Neural progenitor cell (in vitro differentiated cells): ENCODE measurements at regions not wholly inside any gene's neighbourhood (a gene's known extent, or its start where the extent isn't known, plus 50 kb on each side); places are given as distances from the start of the nearest gene placed in this dataset.

Experiments
- DNase-seq: peaks from one replicate; pipeline ENCODE4 v3.0.0-alpha.2; 2016; ENCODE audit warnings: low spot score
- H2AFZ ChIP-seq: fragments of 200-600 bp; sonication (generic); replicated peaks from 2 replicates; pipeline ENCODE4 v1.6.1; 2016; ENCODE audit warnings: antibody characterized with exemption
- H3F3A ChIP-seq: fragments of 200-600 bp; sonication (generic); 2 replicates; pipeline ENCODE4 v1.6.1; 2016; ENCODE audit warnings: antibody characterized with exemption, low read depth
- H3K27ac ChIP-seq: fragments of 200-600 bp; sonication (generic); 2 replicates; pipeline ENCODE4 v1.5.1; 2016; ENCODE audit warnings: mild to moderate bottlenecking
- H3K27me3 ChIP-seq: fragments of 200-600 bp; sonication (generic); 2 replicates; pipeline ENCODE4 v1.6.1; 2016; ENCODE audit warnings: mild to moderate bottlenecking, moderate library complexity
- H3K36me3 ChIP-seq: fragments of 200-600 bp; sonication (generic); 2 replicates; pipeline ENCODE4 v1.5.1; 2016
- H3K4me1 ChIP-seq: fragments of 200-600 bp; sonication (generic); 2 replicates; pipeline ENCODE4 v1.6.1; 2016; ENCODE audit warnings: mixed run types
- H3K4me2 ChIP-seq: fragments of 200-600 bp; sonication (generic); 2 replicates; pipeline ENCODE4 v1.6.1; 2016
- H3K4me3 ChIP-seq: fragments of 200-600 bp; sonication (generic); 2 replicates; pipeline ENCODE4 v1.5.1; 2016
- H3K79me2 ChIP-seq: fragments of 200-600 bp; sonication (generic); 2 replicates; pipeline ENCODE4 v1.6.1; 2016; ENCODE audit warnings: low read depth
- H3K9ac ChIP-seq: fragments of 200-600 bp; sonication (generic); 2 replicates; pipeline ENCODE4 v1.6.1; 2016
- H3K9me3 ChIP-seq: fragments of 200-600 bp; sonication (generic); 2 replicates; pipeline ENCODE4 v1.5.1; 2016; ENCODE audit warnings: low read depth
- H4K20me1 ChIP-seq: fragments of 200-600 bp; sonication (generic); 2 replicates; pipeline ENCODE4 v1.6.1; 2016; ENCODE audit warnings: low read depth
- H3K27ac Mint-ChIP-seq: 3 replicates; pipeline ENCODE4 v1.8.0; 2021; ENCODE audit warnings: mixed read lengths
- H3K27me3 Mint-ChIP-seq: 2 replicates; pipeline ENCODE4 v1.8.0; 2022; ENCODE audit warnings: low read depth, mild to moderate bottlenecking, inconsistent platforms, moderate library complexity, mixed read lengths; ENCODE audit not compliant: insufficient read depth
- H3K36me3 Mint-ChIP-seq: 3 replicates; pipeline ENCODE4 v1.8.0; 2021; ENCODE audit warnings: mixed read lengths
- H3K4me1 Mint-ChIP-seq: 3 replicates; pipeline ENCODE4 v1.8.0; 2021; ENCODE audit warnings: mixed read lengths
- H3K4me3 Mint-ChIP-seq: 3 replicates; pipeline ENCODE4 v1.8.0; 2021; ENCODE audit warnings: mild to moderate bottlenecking, moderate library complexity, mixed read lengths
- H3K9me3 Mint-ChIP-seq: 3 replicates; pipeline ENCODE4 v1.8.0; 2020; ENCODE audit warnings: mixed read lengths
- EZH2 ChIP-seq: fragments of 200-600 bp; sonication (generic); IDR thresholded peaks from 2 replicates; pipeline ENCODE4 v1.6.1; 2017; ENCODE audit warnings: antibody characterized with exemption, mild to moderate bottlenecking, moderate library complexity
- EZH2phosphoT487 ChIP-seq: fragments of 200-600 bp; sonication (generic); IDR thresholded peaks from 2 replicates; pipeline ENCODE4 v1.6.1; 2017; ENCODE audit warnings: antibody characterized with exemption
- TF ChIP-seq, protein P1 (sequence below): fragments of 200-600 bp; sonication (generic); IDR thresholded peaks from 2 replicates; pipeline ENCODE4 v1.5.1; 2017; ENCODE audit warnings: antibody characterized with exemption, mild to moderate bottlenecking

- H3K9me3 ChIP-seq: no peaks in the 10 kb centered on the region
- Mint-ChIP-seq H3K4me1 (peaks cover 14% of the 10 kb centered on the region), H3K9me3 (no peaks in the 10 kb centered on the region), H3K27me3 (no peaks in the 10 kb centered on the region), H3K36me3 (no peaks in the 10 kb centered on the region), H3K27ac (no peak overlapping the region), H3K4me3 (no peak overlapping the region)
- no peaks in the 10 kb centered on the region for H4K20me1 ChIP-seq
- H3F3A ChIP-seq: no peaks in the 10 kb centered on the region
- DNase-seq: no peak
- no peaks in the 10 kb centered on the region for H3K79me2 ChIP-seq
- H3K4me1 ChIP-seq: peaks cover 6% of the 10 kb centered on the region
- no peak overlapping the region for H3K4me3 ChIP-seq
- no peak overlapping the region for H3K4me2 ChIP-seq
- no peak overlapping the region for H2AFZ ChIP-seq
- H3K27ac ChIP-seq: no peak overlapping the region
- no peak overlapping the region for H3K9ac ChIP-seq
- H3K36me3 ChIP-seq: no peaks in the 10 kb centered on the region
- no peak for TF ChIP-seq EZH2phosphoT487
- TF ChIP-seq EZH2: no peak
- TF ChIP-seq, protein P1, sequence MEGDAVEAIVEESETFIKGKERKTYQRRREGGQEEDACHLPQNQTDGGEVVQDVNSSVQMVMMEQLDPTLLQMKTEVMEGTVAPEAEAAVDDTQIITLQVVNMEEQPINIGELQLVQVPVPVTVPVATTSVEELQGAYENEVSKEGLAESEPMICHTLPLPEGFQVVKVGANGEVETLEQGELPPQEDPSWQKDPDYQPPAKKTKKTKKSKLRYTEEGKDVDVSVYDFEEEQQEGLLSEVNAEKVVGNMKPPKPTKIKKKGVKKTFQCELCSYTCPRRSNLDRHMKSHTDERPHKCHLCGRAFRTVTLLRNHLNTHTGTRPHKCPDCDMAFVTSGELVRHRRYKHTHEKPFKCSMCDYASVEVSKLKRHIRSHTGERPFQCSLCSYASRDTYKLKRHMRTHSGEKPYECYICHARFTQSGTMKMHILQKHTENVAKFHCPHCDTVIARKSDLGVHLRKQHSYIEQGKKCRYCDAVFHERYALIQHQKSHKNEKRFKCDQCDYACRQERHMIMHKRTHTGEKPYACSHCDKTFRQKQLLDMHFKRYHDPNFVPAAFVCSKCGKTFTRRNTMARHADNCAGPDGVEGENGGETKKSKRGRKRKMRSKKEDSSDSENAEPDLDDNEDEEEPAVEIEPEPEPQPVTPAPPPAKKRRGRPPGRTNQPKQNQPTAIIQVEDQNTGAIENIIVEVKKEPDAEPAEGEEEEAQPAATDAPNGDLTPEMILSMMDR: no peak
- no peaks in the 10 kb centered on the region for H3K27me3 ChIP-seq
These were observed 400.8 kb upstream of the CNTN3 start for GRCh38 chr3:75015280-75015679.

DNA sequence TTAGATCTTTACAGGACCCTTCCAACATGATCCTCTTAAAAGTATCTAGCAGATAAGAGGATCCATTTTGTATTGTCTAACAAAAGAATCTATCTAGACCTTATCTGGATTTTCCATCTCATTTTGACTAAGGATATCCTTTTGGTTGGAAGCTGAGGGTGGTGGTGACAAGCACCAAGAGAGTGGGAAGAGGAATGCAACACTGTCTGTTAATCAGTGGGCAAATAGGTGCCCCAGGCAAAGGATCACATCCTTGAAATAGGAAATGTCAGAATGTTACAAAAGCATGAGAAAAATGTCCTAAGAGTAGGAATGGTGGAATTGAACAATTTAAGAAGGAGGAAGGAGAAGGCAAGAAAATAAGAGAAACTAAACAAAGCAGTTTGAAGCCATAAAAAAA, 420.7 kb upstream of the CNTN3 start:
- H3F3A ChIP-seq: no peaks in the 10 kb centered on the region
- Mint-ChIP-seq H3K4me1 (no peaks in the 10 kb centered on the region), H3K27ac (no peak overlapping the region), H3K4me3 (no peak overlapping the region), H3K27me3 (no peaks in the 10 kb centered on the region), H3K36me3 (no peaks in the 10 kb centered on the region), H3K9me3 (peaks cover 6% of the 10 kb centered on the region)
- H3K9ac ChIP-seq: no peak overlapping the region
- no peaks in the 10 kb centered on the region for H4K20me1 ChIP-seq
- no peak overlapping the region for H3K27ac ChIP-seq
- H3K36me3 ChIP-seq: no peaks in the 10 kb centered on the region
- H3K27me3 ChIP-seq: no peaks in the 10 kb centered on the region
- TF ChIP-seq EZH2: no peak
- TF ChIP-seq EZH2phosphoT487: no peak
- TF ChIP-seq, protein P1: no peak
- H3K4me2 ChIP-seq: no peak overlapping the region
- H2AFZ ChIP-seq: peak overlapping the region; percentile 17
- H3K4me3 ChIP-seq: no peak overlapping the region
- H3K79me2 ChIP-seq: no peaks in the 10 kb centered on the region
- H3K4me1 ChIP-seq: no peaks in the 10 kb centered on the region
- DNase-seq: no peak
- H3K9me3 ChIP-seq: no peaks in the 10 kb centered on the region

- H3K9me3 ChIP-seq: peaks cover 4% of the 10 kb centered on the region
- H3K36me3 Mint-ChIP-seq: peaks cover 1% of the 10 kb centered on the region
- no peaks in the 10 kb centered on the region for H3K4me1 Mint-ChIP-seq
- H3K27me3 Mint-ChIP-seq: peaks cover 6% of the 10 kb centered on the region
- no peak overlapping the region for H3K4me3 ChIP-seq
- TF ChIP-seq, protein P1: peak; percentile 33
- TF ChIP-seq EZH2phosphoT487 (no peak), EZH2 (no peak)
- H3K9ac ChIP-seq: no peak overlapping the region
- no peaks in the 10 kb centered on the region for H3K36me3 ChIP-seq
- no peaks in the 10 kb centered on the region for H3K79me2 ChIP-seq
- H3K4me1 ChIP-seq: no peaks in the 10 kb centered on the region
- no peaks in the 10 kb centered on the region for H3K27me3 ChIP-seq
- DNase-seq: peak; percentile 12
- no peak overlapping the region for H3K4me3 Mint-ChIP-seq
- no peaks in the 10 kb centered on the region for H4K20me1 ChIP-seq
- no peaks in the 10 kb centered on the region for H3F3A ChIP-seq
- H2AFZ ChIP-seq: no peak overlapping the region
- no peak overlapping the region for H3K27ac Mint-ChIP-seq
- H3K4me2 ChIP-seq: no peak overlapping the region
- H3K9me3 Mint-ChIP-seq: peaks cover 38% of the 10 kb centered on the region
- no peak overlapping the region for H3K27ac ChIP-seq
These were observed 428.5 kb upstream of the CNTN3 start for GRCh38 chr3:75042941-75043340.

GRCh38 chr3:75048650-75049049, 434.2 kb upstream of the CNTN3 start:
- no peak overlapping the region for H3K27ac ChIP-seq
- TF ChIP-seq EZH2phosphoT487 (no peak), EZH2 (no peak)
- TF ChIP-seq, protein P1: no peak
- no peaks in the 10 kb centered on the region for H3K27me3 ChIP-seq
- no peak overlapping the region for H3K4me2 ChIP-seq
- no peaks in the 10 kb centered on the region for H3K4me1 ChIP-seq
- no peaks in the 10 kb centered on the region for H3K79me2 ChIP-seq
- H3K36me3 Mint-ChIP-seq: no peaks in the 10 kb centered on the region
- peaks cover 15% of the 10 kb centered on the region for H3K9me3 Mint-ChIP-seq
- H3K4me3 Mint-ChIP-seq: no peak overlapping the region
- DNase-seq: no peak
- H3K27ac Mint-ChIP-seq: no peak overlapping the region
- H3K27me3 Mint-ChIP-seq: peaks cover 2% of the 10 kb centered on the region
- H3F3A ChIP-seq: no peaks in the 10 kb centered on the region
- no peak overlapping the region for H3K4me3 ChIP-seq
- H4K20me1 ChIP-seq: no peaks in the 10 kb centered on the region
- H3K9ac ChIP-seq: no peak overlapping the region
- H3K36me3 ChIP-seq: no peaks in the 10 kb centered on the region
- H2AFZ ChIP-seq: peak overlapping the region; percentile 23
- H3K9me3 ChIP-seq: no peaks in the 10 kb centered on the region
- no peaks in the 10 kb centered on the region for H3K4me1 Mint-ChIP-seq
